ENCODE measurements at regions not wholly inside any gene's neighbourhood (a gene's known extent, or its start where the extent isn't known, plus 50 kb on each side); places are given as distances from the start of the nearest gene placed in this dataset.
A peak's percentile ranks its signal among the peaks of the same experiment; 100 is the strongest.

DNA sequence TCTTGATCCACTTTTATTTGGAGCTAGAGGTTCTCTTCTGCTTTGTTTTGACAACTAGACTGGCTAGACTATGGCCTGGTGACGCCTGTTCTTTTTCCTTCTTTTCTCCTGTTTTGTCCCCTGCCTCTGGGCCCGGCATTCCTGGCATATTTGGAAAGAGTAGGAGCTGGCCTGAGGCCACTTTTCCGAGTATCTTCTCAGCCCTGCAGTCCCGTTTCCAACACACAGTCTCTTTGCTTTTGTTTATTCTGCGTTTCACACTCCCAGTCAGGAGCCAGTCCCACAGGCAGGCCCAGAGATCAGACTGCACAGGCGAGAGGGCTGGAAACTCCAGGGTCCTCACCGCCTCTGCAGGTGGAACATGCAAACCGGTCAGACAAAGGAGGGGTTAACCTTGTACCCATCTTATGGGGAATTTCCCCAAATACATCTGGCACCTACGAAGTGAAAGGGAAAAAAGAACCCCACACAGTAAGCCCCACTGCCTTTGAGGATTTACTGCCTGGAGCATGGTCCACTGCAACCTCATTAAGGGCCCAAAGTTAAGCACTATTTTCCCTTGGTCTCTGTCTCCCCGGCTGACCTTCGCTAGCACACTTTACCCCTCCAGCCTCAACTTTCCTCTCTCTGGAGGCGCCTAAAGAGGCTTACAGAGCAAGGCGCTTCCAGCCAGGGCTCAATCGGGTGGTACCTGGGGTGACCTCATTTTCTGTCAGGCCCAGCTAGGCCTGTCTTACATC lies 141.1 kb downstream of the TOMM20 start (continued):
- TF ChIP-seq, protein P1, sequence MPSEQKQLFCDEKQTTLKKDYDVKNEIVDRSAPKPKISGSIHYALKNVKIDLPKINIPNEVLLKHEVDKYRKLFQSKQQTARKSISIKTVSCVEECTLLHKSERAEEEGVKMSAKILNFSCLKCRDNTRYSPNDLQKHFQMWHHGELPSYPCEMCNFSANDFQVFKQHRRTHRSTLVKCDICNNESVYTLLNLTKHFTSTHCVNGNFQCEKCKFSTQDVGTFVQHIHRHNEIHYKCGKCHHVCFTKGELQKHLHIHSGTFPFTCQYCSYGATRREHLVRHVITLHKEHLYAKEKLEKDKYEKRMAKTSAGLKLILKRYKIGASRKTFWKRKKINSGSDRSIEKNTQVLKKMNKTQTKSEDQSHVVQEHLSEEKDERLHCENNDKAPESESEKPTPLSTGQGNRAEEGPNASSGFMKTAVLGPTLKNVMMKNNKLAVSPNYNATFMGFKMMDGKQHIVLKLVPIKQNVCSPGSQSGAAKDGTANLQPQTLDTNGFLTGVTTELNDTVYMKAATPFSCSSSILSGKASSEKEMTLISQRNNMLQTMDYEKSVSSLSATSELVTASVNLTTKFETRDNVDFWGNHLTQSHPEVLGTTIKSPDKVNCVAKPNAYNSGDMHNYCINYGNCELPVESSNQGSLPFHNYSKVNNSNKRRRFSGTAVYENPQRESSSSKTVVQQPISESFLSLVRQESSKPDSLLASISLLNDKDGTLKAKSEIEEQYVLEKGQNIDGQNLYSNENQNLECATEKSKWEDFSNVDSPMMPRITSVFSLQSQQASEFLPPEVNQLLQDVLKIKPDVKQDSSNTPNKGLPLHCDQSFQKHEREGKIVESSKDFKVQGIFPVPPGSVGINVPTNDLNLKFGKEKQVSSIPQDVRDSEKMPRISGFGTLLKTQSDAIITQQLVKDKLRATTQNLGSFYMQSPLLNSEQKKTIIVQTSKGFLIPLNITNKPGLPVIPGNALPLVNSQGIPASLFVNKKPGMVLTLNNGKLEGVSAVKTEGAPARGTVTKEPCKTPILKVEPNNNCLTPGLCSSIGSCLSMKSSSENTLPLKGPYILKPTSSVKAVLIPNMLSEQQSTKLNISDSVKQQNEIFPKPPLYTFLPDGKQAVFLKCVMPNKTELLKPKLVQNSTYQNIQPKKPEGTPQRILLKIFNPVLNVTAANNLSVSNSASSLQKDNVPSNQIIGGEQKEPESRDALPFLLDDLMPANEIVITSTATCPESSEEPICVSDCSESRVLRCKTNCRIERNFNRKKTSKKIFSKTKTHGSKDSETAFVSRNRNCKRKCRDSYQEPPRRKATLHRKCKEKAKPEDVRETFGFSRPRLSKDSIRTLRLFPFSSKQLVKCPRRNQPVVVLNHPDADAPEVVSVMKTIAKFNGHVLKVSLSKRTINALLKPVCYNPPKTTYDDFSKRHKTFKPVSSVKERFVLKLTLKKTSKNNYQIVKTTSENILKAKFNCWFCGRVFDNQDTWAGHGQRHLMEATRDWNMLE (tag by site-specific recombination; conservative IDR thresholded peaks at IDR 0.05; ENCODE audit: low read depth) = no peak
- peak; percentile 27; the same call in 1 of the 2 replicates for TF ChIP-seq MZF1 (tag by site-specific recombination; IDR thresholded peaks at IDR 0.05; ENCODE audit: borderline replicate concordance)

DNA sequence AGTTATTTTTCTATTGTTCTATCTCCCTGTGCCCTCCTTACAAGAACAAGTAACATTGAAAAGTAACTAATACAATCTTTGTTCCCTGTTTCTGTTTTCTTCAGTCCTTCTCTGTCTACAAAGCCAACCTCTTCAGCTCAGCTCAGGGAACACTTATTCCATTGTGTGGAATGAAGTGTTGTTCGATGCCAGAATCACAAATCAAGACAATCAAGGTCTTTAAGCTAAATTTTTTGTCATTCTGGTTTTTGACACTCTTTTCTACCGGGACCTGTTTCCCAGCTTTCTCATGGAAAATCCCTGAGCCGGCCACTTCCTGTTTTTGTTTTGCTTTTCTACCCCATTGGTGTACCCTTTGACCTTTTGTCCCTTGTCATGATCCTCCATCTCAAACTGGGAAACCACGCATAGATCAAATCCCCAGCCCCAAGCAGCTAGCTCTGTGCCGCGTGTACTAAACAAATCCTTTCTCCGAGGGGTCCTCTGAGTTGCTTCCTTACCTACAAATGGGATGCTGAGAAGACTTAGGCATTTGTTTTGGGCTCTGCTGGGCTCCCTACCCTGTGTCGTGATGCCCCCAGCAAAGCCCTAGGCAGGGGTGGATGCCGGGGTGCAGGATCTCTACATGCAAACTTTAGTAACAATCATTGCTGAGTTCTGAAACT lies 141.8 kb downstream of the TOMM20 start:
- POLR2A ChIA-PET = interaction anchor here (0.7 to 1.7 kb wide), 5 partner anchors 11 to 263 kb away, joined by 3 to 5 read pairs (median 4); no protein-coding TSS in a partner anchor
- H3K27ac ChIP-seq (ENCODE audit: extremely low read depth, low read depth, low read length) = 0 out of 2 replicates have a peak overlapping the region, but pooled peaks have one; percentile 0

More for the DNA sequence above, 141.8 kb downstream of the TOMM20 start:
- 0 out of 2 replicates have a peak, but pooled peaks have one; percentile 16 for TF ChIP-seq GLIS1 (tag by site-specific recombination; IDR thresholded peaks at IDR 0.05)
- TF ChIP-seq, protein P2, sequence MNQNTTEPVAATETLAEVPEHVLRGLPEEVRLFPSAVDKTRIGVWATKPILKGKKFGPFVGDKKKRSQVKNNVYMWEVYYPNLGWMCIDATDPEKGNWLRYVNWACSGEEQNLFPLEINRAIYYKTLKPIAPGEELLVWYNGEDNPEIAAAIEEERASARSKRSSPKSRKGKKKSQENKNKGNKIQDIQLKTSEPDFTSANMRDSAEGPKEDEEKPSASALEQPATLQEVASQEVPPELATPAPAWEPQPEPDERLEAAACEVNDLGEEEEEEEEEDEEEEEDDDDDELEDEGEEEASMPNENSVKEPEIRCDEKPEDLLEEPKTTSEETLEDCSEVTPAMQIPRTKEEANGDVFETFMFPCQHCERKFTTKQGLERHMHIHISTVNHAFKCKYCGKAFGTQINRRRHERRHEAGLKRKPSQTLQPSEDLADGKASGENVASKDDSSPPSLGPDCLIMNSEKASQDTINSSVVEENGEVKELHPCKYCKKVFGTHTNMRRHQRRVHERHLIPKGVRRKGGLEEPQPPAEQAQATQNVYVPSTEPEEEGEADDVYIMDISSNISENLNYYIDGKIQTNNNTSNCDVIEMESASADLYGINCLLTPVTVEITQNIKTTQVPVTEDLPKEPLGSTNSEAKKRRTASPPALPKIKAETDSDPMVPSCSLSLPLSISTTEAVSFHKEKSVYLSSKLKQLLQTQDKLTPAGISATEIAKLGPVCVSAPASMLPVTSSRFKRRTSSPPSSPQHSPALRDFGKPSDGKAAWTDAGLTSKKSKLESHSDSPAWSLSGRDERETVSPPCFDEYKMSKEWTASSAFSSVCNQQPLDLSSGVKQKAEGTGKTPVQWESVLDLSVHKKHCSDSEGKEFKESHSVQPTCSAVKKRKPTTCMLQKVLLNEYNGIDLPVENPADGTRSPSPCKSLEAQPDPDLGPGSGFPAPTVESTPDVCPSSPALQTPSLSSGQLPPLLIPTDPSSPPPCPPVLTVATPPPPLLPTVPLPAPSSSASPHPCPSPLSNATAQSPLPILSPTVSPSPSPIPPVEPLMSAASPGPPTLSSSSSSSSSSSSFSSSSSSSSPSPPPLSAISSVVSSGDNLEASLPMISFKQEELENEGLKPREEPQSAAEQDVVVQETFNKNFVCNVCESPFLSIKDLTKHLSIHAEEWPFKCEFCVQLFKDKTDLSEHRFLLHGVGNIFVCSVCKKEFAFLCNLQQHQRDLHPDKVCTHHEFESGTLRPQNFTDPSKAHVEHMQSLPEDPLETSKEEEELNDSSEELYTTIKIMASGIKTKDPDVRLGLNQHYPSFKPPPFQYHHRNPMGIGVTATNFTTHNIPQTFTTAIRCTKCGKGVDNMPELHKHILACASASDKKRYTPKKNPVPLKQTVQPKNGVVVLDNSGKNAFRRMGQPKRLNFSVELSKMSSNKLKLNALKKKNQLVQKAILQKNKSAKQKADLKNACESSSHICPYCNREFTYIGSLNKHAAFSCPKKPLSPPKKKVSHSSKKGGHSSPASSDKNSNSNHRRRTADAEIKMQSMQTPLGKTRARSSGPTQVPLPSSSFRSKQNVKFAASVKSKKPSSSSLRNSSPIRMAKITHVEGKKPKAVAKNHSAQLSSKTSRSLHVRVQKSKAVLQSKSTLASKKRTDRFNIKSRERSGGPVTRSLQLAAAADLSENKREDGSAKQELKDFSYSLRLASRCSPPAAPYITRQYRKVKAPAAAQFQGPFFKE (tag by site-specific recombination; IDR thresholded peaks at IDR 0.05; ENCODE audit: borderline replicate concordance) = no peak
- no peaks in the 10 kb centered on the region for H3K9me3 ChIP-seq (ENCODE audit: control insufficient read depth, insufficient read depth, low read depth, low read length)
- H3K36me3 ChIP-seq (ENCODE audit: control insufficient read depth in 2 of 2, insufficient read depth in 1 of 2, low read length in 2 of 2) = no peaks in the 10 kb centered on the region
- CTCF ChIA-PET = interaction anchor here (0.5 to 1.5 kb wide), 4 partner anchors 8 to 87 kb away, joined by 3 read pairs; no protein-coding TSS in a partner anchor
- H3K4me3 ChIP-seq (ENCODE audit: low read depth, low read length) = no peak overlapping the region
- peaks cover 3% of the 10 kb centered on the region; the same call in 1 of the 2 replicates for H3K4me1 ChIP-seq (ENCODE audit: control insufficient read depth, insufficient read depth, low read length)

Measured in HEK293 (cell line).